Lung (tissue), 11 donors: ENCODE measurements at regions not wholly inside any gene's neighbourhood (a gene's known extent, or its start where the extent isn't known, plus 50 kb on each side); places are given as distances from the start of the nearest gene placed in this dataset.

Experiments used
- ATAC-seq: fragments of 200-7000 bp; cut with Tn5 transposase; one replicate; pipeline ENCODE4 v1.9.1; 2020; ENCODE audit warnings: moderate number of reproducible peaks; ENCODE audit not compliant: insufficient read depth, low FRiP score
- DNase-seq, 3 donors: peaks; one replicate each; pipeline ENCODE4 v3.0.0-alpha.2; 2013 to 2017
- H3K27ac ChIP-seq, 2 donors: one replicate each; pipeline ENCODE4 v1.5.1; 2013; ENCODE audit warnings: mild to moderate bottlenecking in 2 of 2, moderate library complexity in 2 of 2, control low read depth in 1 of 2, inconsistent platforms in 1 of 2, low read depth in 1 of 2, low read length in 1 of 2
- H3K27me3 ChIP-seq, 3 donors: one replicate each; pipeline ENCODE4 v1.5.1; 2013; ENCODE audit warnings: low read length in 2 of 3; ENCODE audit not compliant: control insufficient read depth in 3 of 3, insufficient read depth in 3 of 3
- H3K36me3 ChIP-seq, 4 donors: one replicate each; pipeline ENCODE4 v1.5.1; 2013; ENCODE audit warnings: low read length in 4 of 4, mild to moderate bottlenecking in 1 of 4, moderate library complexity in 1 of 4; ENCODE audit not compliant: control insufficient read depth in 4 of 4, insufficient read depth in 4 of 4
- H3K4me1 ChIP-seq, 5 donors: one replicate each; pipeline ENCODE4 v1.5.1; 2013; ENCODE audit warnings: low read length in 5 of 5, mild to moderate bottlenecking in 2 of 5, moderate library complexity in 1 of 5; ENCODE audit not compliant: control insufficient read depth in 5 of 5, insufficient read depth in 5 of 5
- H3K4me3 ChIP-seq: one replicate; pipeline ENCODE4 v1.5.1; 2013; ENCODE audit warnings: mild to moderate bottlenecking, control low read depth, moderate library complexity
- H3K9ac ChIP-seq, 2 donors: one replicate each; pipeline ENCODE4 v1.5.1; 2013; ENCODE audit warnings: low read length in 2 of 2, control low read depth in 1 of 2; ENCODE audit not compliant: insufficient read depth in 1 of 2
- H3K9me3 ChIP-seq, 4 donors: one replicate each; pipeline ENCODE4 v1.5.1; 2013; ENCODE audit warnings: low read length in 3 of 4, mild to moderate bottlenecking in 1 of 4, moderate library complexity in 1 of 4; ENCODE audit not compliant: control insufficient read depth in 4 of 4, insufficient read depth in 3 of 4
- WGBS, 2 donors: extraction: QIAGEN DNeasy Blood & Tissue Kit; methylation state at CpG; one replicate each; pipeline ENCODE4 v1.1.7; 2013; 5-methylcytosine and 5-hydroxymethylcytosine counted together
- TF ChIP-seq, protein P1 (sequence below): IDR thresholded peaks from 2 replicates; pipeline ENCODE4 v1.5.1; 2012; ENCODE audit warnings: mild to moderate bottlenecking; ENCODE audit errors: control extremely low read depth, extremely low read depth
- donor health status: control.
- donor health status: control.
- donor health status: Bipolar disorder and iron deficiency.
- donor health status: healthy.
- donor health status: DM: yes; HTN: yes; CAD: no.

DNA sequence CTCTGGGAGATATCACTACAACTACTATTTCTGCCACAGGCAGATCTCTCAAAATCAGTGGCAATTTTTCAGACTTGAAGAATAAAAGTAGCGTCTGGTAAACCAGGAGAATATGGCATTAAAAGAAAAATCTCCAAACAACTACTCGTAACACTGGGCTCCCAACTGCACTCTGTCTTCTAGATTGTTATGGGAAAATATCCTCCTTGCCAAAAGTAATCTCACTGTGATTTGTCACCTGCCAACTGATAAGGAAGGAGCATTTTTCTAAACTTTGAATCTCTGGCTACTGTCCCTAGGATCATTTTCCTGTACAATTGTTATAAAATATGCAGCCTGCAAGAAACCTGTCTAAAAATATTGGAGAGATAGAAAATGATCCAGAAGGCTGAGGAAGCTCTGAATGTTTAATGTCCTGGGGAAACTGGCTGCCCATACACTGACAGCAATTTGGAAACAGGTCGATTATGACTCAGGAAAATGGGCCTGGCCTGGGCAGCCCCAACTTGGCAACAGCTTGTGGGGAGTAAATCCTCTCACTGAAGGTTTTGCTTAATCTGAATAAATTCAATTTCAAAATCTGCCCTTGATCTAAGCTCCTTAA, 90.5 kb upstream of the DBX1 start:
- DNase-seq (no peak), ATAC-seq (no peak)
- Histone ChIP-seq H3K36me3 (no peaks in the 10 kb centered on the region), H3K4me1 (no peaks in the 10 kb centered on the region), H3K9me3 (no peaks in the 10 kb centered on the region), H3K9ac (no peak overlapping the region), H3K27me3 (peaks cover 0 to 10% (median 6%) of the 10 kb centered on the region in 3 donors), H3K4me3 (no peak overlapping the region), H3K27ac (no peak overlapping the region)
- TF ChIP-seq, protein P1, sequence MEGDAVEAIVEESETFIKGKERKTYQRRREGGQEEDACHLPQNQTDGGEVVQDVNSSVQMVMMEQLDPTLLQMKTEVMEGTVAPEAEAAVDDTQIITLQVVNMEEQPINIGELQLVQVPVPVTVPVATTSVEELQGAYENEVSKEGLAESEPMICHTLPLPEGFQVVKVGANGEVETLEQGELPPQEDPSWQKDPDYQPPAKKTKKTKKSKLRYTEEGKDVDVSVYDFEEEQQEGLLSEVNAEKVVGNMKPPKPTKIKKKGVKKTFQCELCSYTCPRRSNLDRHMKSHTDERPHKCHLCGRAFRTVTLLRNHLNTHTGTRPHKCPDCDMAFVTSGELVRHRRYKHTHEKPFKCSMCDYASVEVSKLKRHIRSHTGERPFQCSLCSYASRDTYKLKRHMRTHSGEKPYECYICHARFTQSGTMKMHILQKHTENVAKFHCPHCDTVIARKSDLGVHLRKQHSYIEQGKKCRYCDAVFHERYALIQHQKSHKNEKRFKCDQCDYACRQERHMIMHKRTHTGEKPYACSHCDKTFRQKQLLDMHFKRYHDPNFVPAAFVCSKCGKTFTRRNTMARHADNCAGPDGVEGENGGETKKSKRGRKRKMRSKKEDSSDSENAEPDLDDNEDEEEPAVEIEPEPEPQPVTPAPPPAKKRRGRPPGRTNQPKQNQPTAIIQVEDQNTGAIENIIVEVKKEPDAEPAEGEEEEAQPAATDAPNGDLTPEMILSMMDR, result no peak
- WGBS, 2 donors, result 60 to 69% methylated on average over 3 of the region's 3 CpGs

DNA sequence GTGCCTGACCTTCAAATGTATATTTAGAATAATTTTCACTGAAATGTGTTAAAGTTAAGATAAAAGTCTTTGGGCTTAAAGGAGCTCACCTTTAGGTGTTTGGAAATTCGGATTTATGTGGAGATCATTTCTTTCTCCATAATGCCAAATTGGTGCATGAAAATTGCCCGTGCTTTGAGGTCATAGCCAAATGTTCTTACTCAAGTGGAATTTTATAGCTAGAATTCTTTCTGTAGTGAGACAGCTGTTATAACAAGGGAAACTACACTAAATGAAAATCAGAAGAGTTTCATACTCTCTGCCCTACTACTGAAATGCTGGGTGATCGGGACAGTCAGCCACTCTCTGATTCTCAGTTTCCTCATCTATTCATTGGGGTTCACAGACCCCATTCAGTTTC, 89.5 kb upstream of the DBX1 start:
- Histone ChIP-seq H3K36me3 (no peaks in the 10 kb centered on the region), H3K4me3 (no peak overlapping the region), H3K9ac (no peak overlapping the region), H3K27ac (no peak overlapping the region), H3K27me3 (peaks cover 0 to 10% (median 6%) of the 10 kb centered on the region in 3 donors), H3K4me1 (no peaks in the 10 kb centered on the region), H3K9me3 (no peaks in the 10 kb centered on the region)
- ATAC-seq (no peak), DNase-seq (no peak)
- WGBS, 2 donors, result 80 to 84% methylated on average over 3 of the region's 3 CpGs
- TF ChIP-seq, protein P1, result no peak

DNA sequence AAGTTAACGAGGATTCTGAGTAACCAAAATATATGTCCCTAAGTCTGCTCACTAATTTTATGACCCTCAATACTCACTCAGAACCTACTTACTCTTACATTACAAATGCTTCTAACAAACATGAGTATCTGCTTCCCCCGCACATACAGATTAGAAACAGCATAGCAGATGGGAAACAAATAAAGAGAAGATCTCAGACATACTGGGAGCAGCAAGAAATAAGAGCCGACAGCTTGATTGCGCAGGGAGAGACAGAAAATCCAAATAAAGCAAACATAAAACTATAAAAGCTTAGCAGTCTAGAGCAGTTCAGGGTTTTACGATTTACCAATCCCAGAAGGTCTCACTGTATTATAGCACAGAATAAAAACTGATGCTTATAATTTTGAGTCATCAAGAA, 89.1 kb upstream of the DBX1 start:
- ATAC-seq, result no peak
- Histone ChIP-seq H3K27me3 (peaks cover 0 to 10% (median 6%) of the 10 kb centered on the region in 3 donors), H3K9me3 (no peaks in the 10 kb centered on the region), H3K4me1 (no peaks in the 10 kb centered on the region), H3K36me3 (no peaks in the 10 kb centered on the region), H3K9ac (no peak overlapping the region), H3K4me3 (no peak overlapping the region), H3K27ac (no peak overlapping the region)
- 84 to 87% methylated on average over 5 of the region's 5 CpGs for WGBS, 2 donors
- DNase-seq, result no peak
- TF ChIP-seq, protein P1, result no peak

DNA sequence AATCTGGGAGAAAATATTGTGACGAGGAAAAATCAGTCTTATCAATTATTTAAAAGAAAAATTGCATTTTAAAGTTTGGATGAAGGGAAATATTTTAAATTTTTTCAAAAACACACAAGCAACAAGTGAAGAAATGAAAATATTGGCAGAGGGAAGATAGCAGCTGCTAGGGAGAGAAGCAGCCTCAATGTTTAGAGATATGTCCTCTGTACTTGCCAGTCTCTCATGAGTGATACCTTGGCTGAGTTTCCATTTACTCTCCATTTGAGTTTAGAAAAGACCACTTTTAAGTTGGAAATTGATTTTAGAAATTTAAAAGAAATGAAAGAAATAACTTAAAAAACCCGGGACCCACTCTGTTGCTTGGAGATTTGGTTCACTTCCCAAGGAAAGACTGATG, 88.6 kb upstream of the DBX1 start:
- TF ChIP-seq, protein P1, result no peak
- no peak overlapping the region for H3K27ac ChIP-seq
- 75 to 81% methylated on average over 2 of the region's 2 CpGs for WGBS, 2 donors

More for the DNA sequence above, 88.6 kb upstream of the DBX1 start:
- no peaks in the 10 kb centered on the region for H3K36me3 ChIP-seq
- no peak overlapping the region for H3K9ac ChIP-seq
- H3K9me3 ChIP-seq, result no peaks in the 10 kb centered on the region
- H3K4me3 ChIP-seq, result no peak overlapping the region
- ATAC-seq, result no peak
- no peaks in the 10 kb centered on the region for H3K4me1 ChIP-seq
- no peak for DNase-seq
- H3K27me3 ChIP-seq, result peaks cover 0 to 10% (median 6%) of the 10 kb centered on the region in 3 donors
